Tibial artery (tissue), 4 donors: ENCODE measurements at regions not wholly inside any gene's neighbourhood (a gene's known extent, or its start where the extent isn't known, plus 50 kb on each side); places are given as distances from the start of the nearest gene placed in this dataset.

Experiments used
- DNase-seq, 2 donors: peaks; one replicate each; pipeline ENCODE4 v3.0.0-alpha.2; 2019
- H3K27ac ChIP-seq, 2 donors: fragments of 200-600 bp; sonication (generic) in 1 of 2; 1 replicate in 1 of 2; 2 replicates in 1 of 2; pipeline ENCODE4 v1.5.1; 2018 to 2019; ENCODE audit warnings: mild to moderate bottlenecking in 1 of 2
- H3K27me3 ChIP-seq, 2 donors: fragments of 200-600 bp; sonication (generic) in 1 of 2; one replicate each; pipeline versions ENCODE4 v1.5.1 to v1.6.0; 2016 to 2019
- H3K36me3 ChIP-seq, 3 donors: fragments of 200-600 bp; sonication (generic) in 2 of 3; one replicate each; pipeline ENCODE4 v1.5.1; 2016 to 2019; ENCODE audit warnings: mild to moderate bottlenecking in 2 of 3
- H3K4me1 ChIP-seq, 4 donors: fragments of 200-600 bp; sonication (generic) in 2 of 4; 1 replicate in 3 of 4; 2 replicates in 1 of 4; pipeline ENCODE4 v1.5.1; 2016 to 2019
- H3K4me3 ChIP-seq, 2 donors: fragments of 200-600 bp; sonication (generic) in 1 of 2; 1 replicate in 1 of 2; 2 replicates in 1 of 2; pipeline ENCODE4 v1.5.1; 2018 to 2019; ENCODE audit warnings: mild to moderate bottlenecking in 2 of 2
- H3K9me3 ChIP-seq, 3 donors: fragments of 200-600 bp; sonication (generic) in 1 of 3; one replicate each; pipeline ENCODE4 v1.5.1; 2016 to 2019
- CTCF ChIP-seq, 2 experiments: fragments of 200-600 bp in 1 of 2; fragments of 450-650 bp in 1 of 2; IDR thresholded peaks; one replicate each; pipeline ENCODE4 v1.5.1; 2017 to 2019; ENCODE audit warnings: antibody characterized with exemption in 2 of 2, mild to moderate bottlenecking in 1 of 2, moderate library complexity in 1 of 2
- intact Hi-C: fragments of 100-400 bp; cut with DNase I; formaldehyde crosslinking; loops from one replicate; pipeline ENCODE4 v1.15.0; 2023; ENCODE audit warnings: low total_unique reads

- Histone ChIP-seq H3K27ac (no peak overlapping the region), H3K4me1 (peaks cover 0 to 16% (median 8%) of the 10 kb centered on the region in 4 donors), H3K4me3 (no peak overlapping the region), H3K9me3 (no peaks in the 10 kb centered on the region), H3K27me3 (no peaks in the 10 kb centered on the region), H3K36me3 (no peaks in the 10 kb centered on the region)
- no peak for TF ChIP-seq CTCF (IDR thresholded peaks at IDR 0.05)
- intact Hi-C loops, result no loop called here
- DNase-seq, result no peak
These were observed 266.0 kb downstream of the GLI2 start for GRCh38 chr2:121001641-121002040.

GRCh38 chr2:121002597-121002996 lies 266.9 kb downstream of the GLI2 start:
- no peak for TF ChIP-seq CTCF (IDR thresholded peaks at IDR 0.05)
- no peak for DNase-seq
- intact Hi-C loops, result no loop called here
- Histone ChIP-seq H3K27me3 (no peaks in the 10 kb centered on the region), H3K27ac (no peak overlapping the region), H3K36me3 (no peaks in the 10 kb centered on the region), H3K4me3 (no peak overlapping the region), H3K4me1 (peaks cover 0 to 16% (median 8%) of the 10 kb centered on the region in 4 donors), H3K9me3 (no peaks in the 10 kb centered on the region)

- Histone ChIP-seq H3K9me3 (no peaks in the 10 kb centered on the region), H3K27me3 (no peaks in the 10 kb centered on the region), H3K4me3 (no peak overlapping the region), H3K4me1 (peaks cover 0 to 16% (median 8%) of the 10 kb centered on the region in 4 donors), H3K27ac (no peak overlapping the region), H3K36me3 (no peaks in the 10 kb centered on the region)
- intact Hi-C loops, result no loop called here
- DNase-seq, result no peak
- TF ChIP-seq CTCF (IDR thresholded peaks at IDR 0.05), result no peak
These were observed 267.7 kb downstream of the GLI2 start for GRCh38 chr2:121003391-121003790.

- Histone ChIP-seq H3K27me3 (no peaks in the 10 kb centered on the region), H3K27ac (no peak overlapping the region), H3K4me3 (no peak overlapping the region), H3K9me3 (no peaks in the 10 kb centered on the region), H3K36me3 (no peaks in the 10 kb centered on the region), H3K4me1 (peaks cover 0 to 6% (median 3%) of the 10 kb centered on the region in 4 donors)
- intact Hi-C loops, result no loop called here
- no peak for TF ChIP-seq CTCF (IDR thresholded peaks at IDR 0.05)
- DNase-seq, result peak in 1 of 2 donors; percentile 61
These were observed 268.7 kb downstream of the GLI2 start for GRCh38 chr2:121004359-121004758.

- TF ChIP-seq CTCF (IDR thresholded peaks at IDR 0.05), result no peak
- Histone ChIP-seq H3K27ac (no peak overlapping the region), H3K4me1 (no peaks in the 10 kb centered on the region), H3K36me3 (no peaks in the 10 kb centered on the region), H3K27me3 (no peaks in the 10 kb centered on the region), H3K4me3 (no peak overlapping the region), H3K9me3 (no peaks in the 10 kb centered on the region)
- no peak for DNase-seq
- intact Hi-C loops, result no loop called here
These were observed 269.3 kb downstream of the GLI2 start for GRCh38 chr2:121004950-121005349.

GRCh38 chr2:121005453-121005852 lies 269.8 kb downstream of the GLI2 start:
- H3K27me3 ChIP-seq, result no peaks in the 10 kb centered on the region
- no peak overlapping the region for H3K27ac ChIP-seq
- H3K36me3 ChIP-seq, result no peaks in the 10 kb centered on the region
- DNase-seq, result no peak
- no peak for TF ChIP-seq CTCF (IDR thresholded peaks at IDR 0.05)
- H3K4me3 ChIP-seq, result no peak overlapping the region
- no peaks in the 10 kb centered on the region for H3K4me1 ChIP-seq
- intact Hi-C loops, result no loop called here
- H3K9me3 ChIP-seq, result peaks cover 0 to 4% (median 2%) of the 10 kb centered on the region in 3 donors
